ENCODE measurements at regions not wholly inside any gene's neighbourhood (a gene's known extent, or its start where the extent isn't known, plus 50 kb on each side); places are given as distances from the start of the nearest gene placed in this dataset.
"Not testable (repeated sequence)": the region's sequence is repeated elsewhere in the genome, so short reads cannot be mapped to it uniquely, and the experiment has no call there.

GRCh38 chr13:18663222-18663621 is 518.4 kb downstream of the TUBA3C start:
- TF ChIP-seq CTCF, EP300 (IDR thresholded peaks at IDR 0.05): not testable (repeated sequence)
